Epithelial cell of esophagus (primary cell): ENCODE measurements at regions not wholly inside any gene's neighbourhood (a gene's known extent, or its start where the extent isn't known, plus 50 kb on each side); places are given as distances from the start of the nearest gene placed in this dataset.
"Not testable (repeated sequence)": the region's sequence is repeated elsewhere in the genome, so short reads cannot be mapped to it uniquely, and the experiment has no call there.

ENCODE experiments used
- DNase-seq: peaks from one replicate; pipeline ENCODE4 v3.0.0; 2010; ENCODE audit warnings: low read depth
- H3K4me3 ChIP-seq: 2 replicates; pipeline ENCODE4 v1.5.1; 2011; ENCODE audit warnings: mild to moderate bottlenecking, low read length, control low read depth
- CTCF ChIP-seq: IDR thresholded peaks from 2 replicates; pipeline ENCODE4 v1.5.1; 2011; ENCODE audit warnings: low read depth, mild to moderate bottlenecking, low read length, control low read depth, inconsistent platforms; ENCODE audit not compliant: insufficient read depth; ENCODE audit errors: missing control alignments

GRCh38 chr14:98219638-98220037 is 1052.4 kb downstream of the BCL11B start:
- TF ChIP-seq CTCF: no peak
- H3K4me3 ChIP-seq: no peak overlapping the region
- DNase-seq: no peak

GRCh38 chr14:98223106-98223505 is 1048.9 kb downstream of the BCL11B start:
- no peak for TF ChIP-seq CTCF
- no peak for DNase-seq
- H3K4me3 ChIP-seq: no peak overlapping the region

GRCh38 chr14:98223710-98224109 is 1048.3 kb downstream of the BCL11B start:
- H3K4me3 ChIP-seq, DNase-seq: not testable (repeated sequence)

GRCh38 chr14:98226411-98226810 is 1045.6 kb downstream of the BCL11B start:
- no peak for DNase-seq
- no peak for TF ChIP-seq CTCF
- no peak overlapping the region for H3K4me3 ChIP-seq

GRCh38 chr14:98227000-98227726 is 1044.8 kb downstream of the BCL11B start:
- DNase-seq: no peak
- no peak for TF ChIP-seq CTCF
- no peak overlapping the region for H3K4me3 ChIP-seq

GRCh38 chr14:98227727-98228111 is 1044.3 kb downstream of the BCL11B start:
- H3K4me3 ChIP-seq: no peak overlapping the region
- no peak for TF ChIP-seq CTCF
- no peak for DNase-seq

- no peak for DNase-seq
- no peak overlapping the region for H3K4me3 ChIP-seq
- TF ChIP-seq CTCF: no peak
Observed at GRCh38 chr14:98229656-98230366, 1042.2 kb downstream of the BCL11B start.
